Adrenal gland (tissue), 9 donors: ENCODE measurements at regions not wholly inside any gene's neighbourhood (a gene's known extent, or its start where the extent isn't known, plus 50 kb on each side); places are given as distances from the start of the nearest gene placed in this dataset.
A peak's percentile ranks its signal among the peaks of the same experiment; 100 is the strongest.

ENCODE experiments used
- DNase-seq, 7 donors: peaks; one replicate each; pipeline ENCODE4 v3.0.0-alpha.2; 2019 to 2020
- H3K27ac ChIP-seq, 5 donors: fragments of 200-600 bp; sonication (generic) in 4 of 5; 1 replicate in 3 of 5; 2 replicates in 2 of 5; pipeline versions ENCODE4 v1.5.1 to v1.8.0; 2016 to 2020; ENCODE audit warnings: mild to moderate bottlenecking in 1 of 5
- H3K27me3 ChIP-seq: fragments of 200-600 bp; 2 replicates; pipeline ENCODE4 v1.8.0; 2021
- H3K36me3 ChIP-seq, 2 donors: fragments of 200-600 bp; replicated peaks in 1 of 2; 1 replicate in 1 of 2; 2 replicates in 1 of 2; pipeline versions ENCODE4 v1.5.1 to v1.8.0; 2018 to 2022
- H3K4me1 ChIP-seq, 2 donors: fragments of 200-600 bp; replicated peaks in 1 of 2; 1 replicate in 1 of 2; 2 replicates in 1 of 2; pipeline versions ENCODE4 v1.5.1 to v1.8.0; 2018 to 2021
- H3K4me3 ChIP-seq, 4 donors: fragments of 200-600 bp; sonication (generic) in 3 of 4; one replicate each; pipeline ENCODE4 v1.5.1; 2016 to 2018
- H3K9me3 ChIP-seq, 3 donors: fragments of 200-600 bp; sonication (generic) in 1 of 3; replicated peaks in 1 of 3; 1 replicate in 2 of 3; 2 replicates in 1 of 3; pipeline versions ENCODE4 v1.5.1 to v1.8.0; 2016 to 2021
- CTCF ChIP-seq, 6 experiments: fragments of 450-650 bp in 4 of 6; fragments of 200-600 bp in 2 of 6; sonication (generic) in 1 of 6; IDR thresholded peaks; 1 replicate in 5 of 6; 2 replicates in 1 of 6; pipeline versions ENCODE4 v1.5.1 to v1.8.0; 2016 to 2021; ENCODE audit warnings: antibody characterized with exemption in 6 of 6, mild to moderate bottlenecking in 2 of 6, moderate library complexity in 1 of 6
- POLR2A ChIP-seq, 2 donors: fragments of 450-650 bp; IDR thresholded peaks; one replicate each; pipeline ENCODE4 v1.6.1; 2017; ENCODE audit warnings: antibody characterized with exemption in 2 of 2, mild to moderate bottlenecking in 2 of 2, moderate library complexity in 1 of 2
- WGBS, 4 donors: extraction: QIAGEN DNeasy Blood & Tissue Kit in 2 of 4; methylation state at CpG; one replicate each; pipeline versions ENCODE4 v1.1.5 to v1.1.7; 2013 to 2017; 5-methylcytosine and 5-hydroxymethylcytosine counted together
- intact Hi-C, 2 donors: fragments of 100-400 bp; cut with DNase I; formaldehyde crosslinking; loops; one replicate each; pipeline versions ENCODE4 v1.14.1 to v1.15.0; 2022 to 2023
- donor health status: healthy with polysubstance abuse.
- donor health status: Bipolar disorder and iron deficiency.
- donor health status: DM: yes; HTN: yes; CAD: no.
- donor health status: DM: no; HTN: no; CAD: no.
- donor health status: DM: no; HTN: no; CAD: no.

- Histone ChIP-seq H3K4me1 (no peaks in the 10 kb centered on the region), H3K4me3 (no peak overlapping the region), H3K27ac (peak overlapping the region in 1 of 5 donors; percentile 38), H3K9me3 (peaks cover 0 to 7% (median 0%) of the 10 kb centered on the region in 3 donors), H3K27me3 (no peaks in the 10 kb centered on the region), H3K36me3 (no peaks in the 10 kb centered on the region)
- intact Hi-C loops = no loop called here
- no peak for DNase-seq
- TF ChIP-seq POLR2A (IDR thresholded peaks at IDR 0.05) (no peak), CTCF (IDR thresholded peaks at IDR 0.05) (no peak)
- WGBS, 4 donors = 55 to 78% (median 73%) methylated on average over 2 of the region's 2 CpGs
Observed at GRCh38 chr2:188820576-188820975, 153.6 kb upstream of the COL3A1 start.

GRCh38 chr2:188824125-188824524 lies 150.0 kb upstream of the COL3A1 start:
- no peak overlapping the region for H3K27ac ChIP-seq
- no peaks in the 10 kb centered on the region for H3K4me1 ChIP-seq
- no peak overlapping the region for H3K4me3 ChIP-seq
- TF ChIP-seq CTCF (IDR thresholded peaks at IDR 0.05) (no peak), POLR2A (IDR thresholded peaks at IDR 0.05) (no peak)
- no peaks in the 10 kb centered on the region for H3K27me3 ChIP-seq
- peaks cover 0 to 7% (median 0%) of the 10 kb centered on the region in 3 donors for H3K9me3 ChIP-seq
- no peak for DNase-seq
- intact Hi-C loops = no loop called here
- 34 to 62% (median 49%) methylated on average over 2 of the region's 2 CpGs for WGBS, 4 donors
- no peaks in the 10 kb centered on the region for H3K36me3 ChIP-seq

DNA sequence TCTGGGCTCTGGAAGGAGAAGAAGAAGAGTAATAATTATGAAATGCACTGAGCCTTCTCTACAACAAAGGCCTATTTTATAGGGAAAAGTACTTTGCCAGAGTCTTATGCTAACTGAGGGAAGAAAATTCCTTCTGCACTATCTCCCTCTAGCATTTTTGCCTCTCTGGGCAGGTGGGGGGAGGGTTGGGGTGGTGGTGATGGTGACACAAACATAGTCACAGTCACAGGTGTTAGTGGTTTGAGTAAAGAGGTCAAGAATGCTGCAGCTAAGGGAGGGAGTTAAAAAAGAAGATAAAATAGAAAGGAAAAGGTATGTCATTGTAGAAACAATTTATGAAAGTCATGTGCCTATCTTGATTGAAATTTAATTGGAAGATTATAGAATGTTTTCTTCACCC lies 140.8 kb upstream of the COL3A1 start:
- H3K9me3 ChIP-seq = no peaks in the 10 kb centered on the region
- H3K36me3 ChIP-seq = no peaks in the 10 kb centered on the region
- TF ChIP-seq POLR2A (IDR thresholded peaks at IDR 0.05) = no peak
- no peak for TF ChIP-seq CTCF (IDR thresholded peaks at IDR 0.05)
- no peak for DNase-seq
- no peaks in the 10 kb centered on the region for H3K27me3 ChIP-seq
- H3K27ac ChIP-seq = no peak overlapping the region
- intact Hi-C loops = no loop called here
- H3K4me3 ChIP-seq = no peak overlapping the region
- no peaks in the 10 kb centered on the region for H3K4me1 ChIP-seq

GRCh38 chr2:188833799-188834198 lies 140.4 kb upstream of the COL3A1 start:
- Histone ChIP-seq H3K4me1 (no peaks in the 10 kb centered on the region), H3K27ac (no peak overlapping the region), H3K9me3 (no peaks in the 10 kb centered on the region), H3K4me3 (no peak overlapping the region), H3K36me3 (no peaks in the 10 kb centered on the region), H3K27me3 (no peaks in the 10 kb centered on the region)
- intact Hi-C loops = no loop called here
- TF ChIP-seq CTCF (IDR thresholded peaks at IDR 0.05) (no peak), POLR2A (IDR thresholded peaks at IDR 0.05) (no peak)
- no peak for DNase-seq
